ENCODE measurements at regions not wholly inside any gene's neighbourhood (a gene's known extent, or its start where the extent isn't known, plus 50 kb on each side); places are given as distances from the start of the nearest gene placed in this dataset.

DNA sequence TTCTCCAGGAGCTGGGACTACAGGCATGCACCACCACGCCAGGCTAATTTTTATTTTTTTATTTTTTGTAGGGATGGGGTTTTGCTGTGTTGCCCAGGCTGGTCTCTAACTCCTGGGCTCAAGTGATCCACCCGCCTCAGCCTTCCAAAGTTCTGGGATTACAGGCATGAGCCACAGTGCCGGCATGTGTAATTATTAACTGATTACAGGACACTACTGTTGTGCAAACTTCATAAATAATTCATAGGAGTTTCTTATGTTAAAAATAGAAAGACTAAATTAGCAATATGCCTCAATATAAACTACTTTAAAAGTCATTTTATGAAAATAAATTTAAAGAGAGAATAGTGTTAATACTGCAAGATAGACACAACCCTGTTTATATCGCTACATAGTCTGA, 221.9 kb downstream of the SNCA start:
- no peak for DNase-seq
- TF ChIP-seq, protein P1, sequence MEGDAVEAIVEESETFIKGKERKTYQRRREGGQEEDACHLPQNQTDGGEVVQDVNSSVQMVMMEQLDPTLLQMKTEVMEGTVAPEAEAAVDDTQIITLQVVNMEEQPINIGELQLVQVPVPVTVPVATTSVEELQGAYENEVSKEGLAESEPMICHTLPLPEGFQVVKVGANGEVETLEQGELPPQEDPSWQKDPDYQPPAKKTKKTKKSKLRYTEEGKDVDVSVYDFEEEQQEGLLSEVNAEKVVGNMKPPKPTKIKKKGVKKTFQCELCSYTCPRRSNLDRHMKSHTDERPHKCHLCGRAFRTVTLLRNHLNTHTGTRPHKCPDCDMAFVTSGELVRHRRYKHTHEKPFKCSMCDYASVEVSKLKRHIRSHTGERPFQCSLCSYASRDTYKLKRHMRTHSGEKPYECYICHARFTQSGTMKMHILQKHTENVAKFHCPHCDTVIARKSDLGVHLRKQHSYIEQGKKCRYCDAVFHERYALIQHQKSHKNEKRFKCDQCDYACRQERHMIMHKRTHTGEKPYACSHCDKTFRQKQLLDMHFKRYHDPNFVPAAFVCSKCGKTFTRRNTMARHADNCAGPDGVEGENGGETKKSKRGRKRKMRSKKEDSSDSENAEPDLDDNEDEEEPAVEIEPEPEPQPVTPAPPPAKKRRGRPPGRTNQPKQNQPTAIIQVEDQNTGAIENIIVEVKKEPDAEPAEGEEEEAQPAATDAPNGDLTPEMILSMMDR (IDR thresholded peaks at IDR 0.05) = no peak
- no peak for TF ChIP-seq POLR2A (IDR thresholded peaks at IDR 0.05)
- no peak overlapping the region for H3K27ac ChIP-seq
- H3K4me3 ChIP-seq = no peak overlapping the region
- H3K9me3 ChIP-seq = no peaks in the 10 kb centered on the region
- H3K27me3 ChIP-seq = no peaks in the 10 kb centered on the region
- no peaks in the 10 kb centered on the region for H3K4me1 ChIP-seq
- H3K36me3 ChIP-seq = no peaks in the 10 kb centered on the region

DNA sequence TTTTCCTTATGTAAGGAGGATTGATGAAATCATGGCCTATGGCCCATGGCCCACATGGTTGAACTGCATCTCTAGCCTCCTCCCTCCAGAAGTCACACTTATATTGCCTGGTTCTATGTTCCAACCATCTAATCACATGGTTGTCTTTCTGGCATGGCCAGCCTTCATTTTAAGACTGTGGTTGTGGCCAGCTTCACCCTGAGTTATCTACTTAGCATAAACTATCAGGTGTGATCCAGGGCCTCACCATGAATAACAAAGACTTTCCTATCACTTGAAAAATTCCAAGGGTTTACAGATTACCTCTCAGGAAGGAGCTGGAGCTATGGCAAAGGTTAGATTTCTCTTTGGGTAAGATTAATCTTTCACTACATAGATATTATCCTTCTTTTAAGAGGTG, 222.8 kb downstream of the SNCA start:
- H3K9me3 ChIP-seq = no peaks in the 10 kb centered on the region
- no peak for DNase-seq
- H3K27me3 ChIP-seq = no peaks in the 10 kb centered on the region
- H3K27ac ChIP-seq = no peak overlapping the region
- no peak for TF ChIP-seq POLR2A (IDR thresholded peaks at IDR 0.05)
- TF ChIP-seq, protein P1 (IDR thresholded peaks at IDR 0.05) = no peak
- no peaks in the 10 kb centered on the region for H3K36me3 ChIP-seq
- no peak overlapping the region for H3K4me3 ChIP-seq
- no peaks in the 10 kb centered on the region for H3K4me1 ChIP-seq

DNA sequence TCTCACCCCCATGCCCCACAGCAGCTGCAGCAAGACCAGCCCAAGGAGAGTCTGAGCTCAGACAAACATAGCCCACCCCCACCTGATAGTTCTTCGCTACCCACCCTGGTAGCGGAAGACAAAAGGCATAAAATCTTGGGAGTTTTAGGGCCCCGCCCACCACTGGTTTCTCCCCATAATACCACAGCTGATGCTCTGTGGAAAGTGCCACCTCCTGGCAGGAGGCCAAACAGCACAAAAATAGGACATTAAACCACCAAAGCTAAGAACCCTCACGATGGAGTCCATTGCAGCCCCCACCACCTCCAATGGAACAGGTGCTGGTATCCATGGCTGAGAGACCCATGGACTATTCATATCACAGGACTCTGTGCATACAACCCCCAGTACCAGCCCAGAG, 226.7 kb downstream of the SNCA start:
- Histone ChIP-seq H3K9me3 (no peaks in the 10 kb centered on the region), H3K4me3 (no peak overlapping the region), H3K27me3 (no peaks in the 10 kb centered on the region), H3K4me1 (no peaks in the 10 kb centered on the region), H3K27ac (no peak overlapping the region), H3K36me3 (no peaks in the 10 kb centered on the region)
- TF ChIP-seq POLR2A (IDR thresholded peaks at IDR 0.05) = no peak
- TF ChIP-seq, protein P1 (IDR thresholded peaks at IDR 0.05) = no peak
- DNase-seq = no peak

DNA sequence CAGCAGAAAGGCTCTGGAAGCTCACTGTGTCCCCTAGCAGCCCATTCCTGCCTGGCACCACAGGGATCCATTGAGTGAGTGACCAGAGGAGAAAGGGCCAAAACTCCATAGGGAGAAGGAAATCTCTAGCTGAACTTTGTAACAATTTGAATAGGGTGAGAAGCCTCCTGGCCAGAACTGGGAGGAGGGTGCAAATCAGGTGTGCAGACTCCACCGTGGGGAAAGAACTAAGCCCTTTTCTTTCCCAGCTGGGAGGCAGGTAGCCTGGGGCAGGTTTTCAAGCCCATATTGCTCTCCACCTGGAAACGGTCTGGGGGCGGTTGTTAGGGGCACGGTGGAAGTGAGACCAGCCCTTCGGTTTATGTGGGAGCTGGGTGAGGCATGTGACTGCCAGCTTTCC, 227.2 kb downstream of the SNCA start:
- TF ChIP-seq, protein P1 (IDR thresholded peaks at IDR 0.05) = no peak
- TF ChIP-seq POLR2A (IDR thresholded peaks at IDR 0.05) = no peak
- Histone ChIP-seq H3K27me3 (no peaks in the 10 kb centered on the region), H3K27ac (no peak overlapping the region), H3K4me1 (no peaks in the 10 kb centered on the region), H3K9me3 (no peaks in the 10 kb centered on the region), H3K4me3 (no peak overlapping the region), H3K36me3 (no peaks in the 10 kb centered on the region)
- no peak for DNase-seq

DNA sequence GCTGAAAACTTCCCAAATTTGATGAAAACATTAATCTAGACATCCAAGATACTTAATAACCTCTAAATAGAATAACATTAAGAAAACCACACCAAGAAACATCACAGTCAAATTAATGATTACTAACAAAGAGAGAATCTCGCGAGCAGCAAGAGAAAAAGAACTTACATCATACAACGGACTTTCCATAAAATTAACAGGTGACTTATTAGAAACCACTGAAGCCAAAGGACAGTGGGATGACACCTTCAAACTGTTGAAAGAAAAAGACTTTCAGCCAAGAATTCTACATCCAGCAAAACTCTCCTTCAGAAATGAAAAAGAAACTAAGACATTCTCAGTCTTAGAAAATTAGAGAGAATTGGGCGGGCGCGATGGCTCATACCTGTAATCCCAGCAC, 232.0 kb downstream of the SNCA start:
- DNase-seq = no peak
- no peaks in the 10 kb centered on the region for H3K27me3 ChIP-seq
- H3K27ac ChIP-seq = no peak overlapping the region
- no peaks in the 10 kb centered on the region for H3K4me1 ChIP-seq
- H3K4me3 ChIP-seq = no peak overlapping the region
- H3K36me3 ChIP-seq = no peaks in the 10 kb centered on the region
- TF ChIP-seq, protein P1 (IDR thresholded peaks at IDR 0.05) = no peak
- TF ChIP-seq POLR2A (IDR thresholded peaks at IDR 0.05) = no peak
- no peaks in the 10 kb centered on the region for H3K9me3 ChIP-seq

DNA sequence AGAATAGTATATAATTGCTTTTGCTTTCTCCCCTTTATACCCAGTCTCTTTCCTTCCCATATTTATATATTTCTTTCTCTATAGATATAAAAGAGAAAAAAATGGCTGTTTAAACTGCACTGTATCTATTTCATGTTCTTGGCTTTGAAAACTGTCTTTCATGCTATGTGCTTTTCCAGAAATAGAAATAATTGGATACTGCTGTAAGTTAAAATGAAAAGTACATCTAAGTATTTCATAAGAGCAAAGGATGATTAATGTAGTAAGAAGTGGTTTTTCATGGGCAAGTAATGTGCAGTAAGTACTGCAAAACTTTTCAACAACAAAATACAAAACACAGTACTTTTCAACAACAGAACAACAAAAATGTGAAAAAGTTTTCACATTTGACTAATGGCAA, 237.9 kb downstream of the SNCA start:
- TF ChIP-seq, protein P1 (IDR thresholded peaks at IDR 0.05) = no peak
- TF ChIP-seq POLR2A (IDR thresholded peaks at IDR 0.05) = no peak
- Histone ChIP-seq H3K27me3 (no peaks in the 10 kb centered on the region), H3K4me3 (no peak overlapping the region), H3K27ac (no peak overlapping the region), H3K9me3 (no peaks in the 10 kb centered on the region), H3K4me1 (no peaks in the 10 kb centered on the region), H3K36me3 (no peaks in the 10 kb centered on the region)
- DNase-seq = no peak
